K562 (cell line): ENCODE measurements at regions not wholly inside any gene's neighbourhood (a gene's known extent, or its start where the extent isn't known, plus 50 kb on each side); places are given as distances from the start of the nearest gene placed in this dataset.
A peak's percentile ranks its signal among the peaks of the same experiment; 100 is the strongest.

Experiments
- REST ChIP-seq, 2 experiments: fragments of 450-650 bp; formaldehyde crosslinking in 1 of 2; IDR thresholded peaks; 2 replicates each; pipeline versions ENCODE4 v1.4.0 to v1.6.1; 2014 to 2020; ENCODE audit warnings: mild to moderate bottlenecking in 2 of 2, borderline replicate concordance in 1 of 2, low read depth in 1 of 2

GRCh38 chr3:102225407-102226132, 209.2 kb upstream of the ZPLD1 start (continued):
- peak; percentile 70 for TF ChIP-seq REST (IDR thresholded peaks at IDR 0.05; ENCODE audit: borderline replicate concordance)
- no peak for TF ChIP-seq REST (CRISPR knock-in tag; IDR thresholded peaks at IDR 0.05; ENCODE audit: low read depth)
